Loucy (cell line): ENCODE measurements at regions not wholly inside any gene's neighbourhood (a gene's known extent, or its start where the extent isn't known, plus 50 kb on each side); places are given as distances from the start of the nearest gene placed in this dataset.

Source experiments
- H2AFZ ChIP-seq: fragments of 200-600 bp; sonication (generic); 2 replicates; pipeline ENCODE4 v1.6.0; 2016; ENCODE audit warnings: antibody characterized with exemption, mild to moderate bottlenecking, low read length, moderate library complexity
- H3F3A ChIP-seq: fragments of 200-600 bp; 2 replicates; pipeline ENCODE4 v1.6.0; 2016; ENCODE audit warnings: antibody characterized with exemption, low read depth, mild to moderate bottlenecking
- H3K27me3 ChIP-seq: fragments of 200-600 bp; sonication (generic); 2 replicates; pipeline ENCODE4 v1.6.1; 2014; ENCODE audit warnings: low read length, mild to moderate bottlenecking; ENCODE audit not compliant: insufficient read depth, poor library complexity, severe bottlenecking
- H3K36me3 ChIP-seq: fragments of 200-600 bp; sonication (generic); 2 replicates; pipeline ENCODE4 v1.6.1; 2016; ENCODE audit warnings: low read length; ENCODE audit not compliant: insufficient read depth
- H3K4me1 ChIP-seq: fragments of 200-600 bp; sonication (generic); 2 replicates; pipeline ENCODE4 v1.5.1; 2014; ENCODE audit warnings: low read length, mild to moderate bottlenecking; ENCODE audit not compliant: insufficient read depth, poor library complexity, severe bottlenecking
- H3K4me2 ChIP-seq: fragments of 200-600 bp; sonication (generic); 2 replicates; pipeline ENCODE4 v1.6.0; 2014; ENCODE audit warnings: antibody characterized with exemption, low read length, low read depth, mild to moderate bottlenecking; ENCODE audit not compliant: poor library complexity, severe bottlenecking
- H3K4me3 ChIP-seq: fragments of 200-600 bp; sonication (generic); 2 replicates; pipeline ENCODE4 v1.5.1; 2014; ENCODE audit warnings: low read length, mild to moderate bottlenecking, mixed read lengths; ENCODE audit not compliant: poor library complexity, severe bottlenecking
- H3K79me2 ChIP-seq: fragments of 200-600 bp; sonication (generic); 2 replicates; pipeline ENCODE4 v1.6.1; 2014; ENCODE audit warnings: low read length; ENCODE audit not compliant: insufficient read depth
- H3K9ac ChIP-seq: fragments of 200-600 bp; sonication (generic); 2 replicates; pipeline ENCODE4 v1.6.0; 2014; ENCODE audit warnings: mild to moderate bottlenecking, low read depth, low read length, moderate library complexity; ENCODE audit not compliant: poor library complexity, severe bottlenecking
- H3K9me2 ChIP-seq: fragments of 200-600 bp; sonication (generic); replicated peaks from 2 replicates; pipeline ENCODE4 v1.6.1; 2016; ENCODE audit warnings: low read depth, low read length, mixed read lengths
- H3K9me3 ChIP-seq: fragments of 200-600 bp; sonication (generic); 2 replicates; pipeline ENCODE4 v1.6.1; 2014; ENCODE audit warnings: mild to moderate bottlenecking, antibody characterized with exemption, low read length, low read depth; ENCODE audit not compliant: insufficient read depth
- H4K20me1 ChIP-seq: fragments of 200-600 bp; sonication (generic); 2 replicates; pipeline ENCODE4 v1.6.0; 2014; ENCODE audit warnings: antibody characterized with exemption, low read length, mild to moderate bottlenecking; ENCODE audit not compliant: insufficient read depth, poor library complexity, severe bottlenecking
- CTCF ChIP-seq: fragments of 200-600 bp; sonication (generic); conservative IDR thresholded peaks from 2 replicates; pipeline ENCODE4 v1.5.1; 2014; ENCODE audit warnings: mild to moderate bottlenecking, antibody characterized with exemption, low read length
- EZH2phosphoT487 ChIP-seq: fragments of 200-600 bp; IDR thresholded peaks from 2 replicates; pipeline ENCODE4 v1.6.1; 2018; ENCODE audit warnings: antibody characterized with exemption, mild to moderate bottlenecking, moderate library complexity, borderline replicate concordance

- H3K9me2 ChIP-seq, result no peaks in the 10 kb centered on the region
- H4K20me1 ChIP-seq, result no peaks in the 10 kb centered on the region
- TF ChIP-seq EZH2phosphoT487, result no peak
- TF ChIP-seq CTCF, result no peak
- no peaks in the 10 kb centered on the region for H3K79me2 ChIP-seq
- no peaks in the 10 kb centered on the region for H3K27me3 ChIP-seq
- H3K4me1 ChIP-seq, result no peaks in the 10 kb centered on the region
- H3K9me3 ChIP-seq, result no peaks in the 10 kb centered on the region
- no peak overlapping the region for H3K4me2 ChIP-seq
- no peak overlapping the region for H3K9ac ChIP-seq
- H2AFZ ChIP-seq, result no peak overlapping the region
- H3K4me3 ChIP-seq, result no peak overlapping the region
- H3K36me3 ChIP-seq, result no peaks in the 10 kb centered on the region
- H3F3A ChIP-seq, result no peaks in the 10 kb centered on the region
Observed at GRCh38 chr6:99148761-99149160, 200.7 kb downstream of the FAXC start.

GRCh38 chr6:99148111-99148510 lies 200.4 kb upstream of the FBXL4 start:
- H2AFZ ChIP-seq, result no peak overlapping the region
- H3K36me3 ChIP-seq, result no peaks in the 10 kb centered on the region
- no peaks in the 10 kb centered on the region for H3K4me1 ChIP-seq
- H3K4me3 ChIP-seq, result no peak overlapping the region
- H4K20me1 ChIP-seq, result no peaks in the 10 kb centered on the region
- no peaks in the 10 kb centered on the region for H3K9me3 ChIP-seq
- H3K4me2 ChIP-seq, result no peak overlapping the region
- H3K79me2 ChIP-seq, result no peaks in the 10 kb centered on the region
- no peaks in the 10 kb centered on the region for H3K27me3 ChIP-seq
- H3K9ac ChIP-seq, result no peak overlapping the region
- no peaks in the 10 kb centered on the region for H3F3A ChIP-seq
- no peak for TF ChIP-seq EZH2phosphoT487
- TF ChIP-seq CTCF, result no peak
- H3K9me2 ChIP-seq, result no peaks in the 10 kb centered on the region

- H3F3A ChIP-seq, result no peaks in the 10 kb centered on the region
- TF ChIP-seq CTCF (no peak), EZH2phosphoT487 (no peak)
- H3K79me2 ChIP-seq, result no peaks in the 10 kb centered on the region
- H3K9me3 ChIP-seq, result no peaks in the 10 kb centered on the region
- no peak overlapping the region for H3K9ac ChIP-seq
- no peaks in the 10 kb centered on the region for H3K27me3 ChIP-seq
- no peaks in the 10 kb centered on the region for H4K20me1 ChIP-seq
- no peaks in the 10 kb centered on the region for H3K4me1 ChIP-seq
- H2AFZ ChIP-seq, result no peak overlapping the region
- no peaks in the 10 kb centered on the region for H3K9me2 ChIP-seq
- H3K4me2 ChIP-seq, result no peak overlapping the region
- no peak overlapping the region for H3K4me3 ChIP-seq
- H3K36me3 ChIP-seq, result no peaks in the 10 kb centered on the region
Observed at GRCh38 chr6:99147206-99147605, 199.5 kb upstream of the FBXL4 start.
